ENCODE measurements at regions not wholly inside any gene's neighbourhood (a gene's known extent, or its start where the extent isn't known, plus 50 kb on each side); places are given as distances from the start of the nearest gene placed in this dataset.

GRCh38 chr6:18674346-18674745 lies 287.2 kb downstream of the RNF144B start:
- no peak for DNase-seq

GRCh38 chr6:18675881-18676280 lies 288.7 kb downstream of the RNF144B start:
- no peak for DNase-seq

- DNase-seq: no peak
Measured at GRCh38 chr6:18676548-18676947, 289.4 kb downstream of the RNF144B start.

GRCh38 chr6:18680842-18681241 lies 293.7 kb downstream of the RNF144B start:
- DNase-seq: no peak

- DNase-seq: no peak
Measured at GRCh38 chr6:18681832-18682503, 294.8 kb downstream of the RNF144B start.

- no peak for DNase-seq
Measured at GRCh38 chr6:18684343-18684742, 297.2 kb downstream of the RNF144B start.

- DNase-seq: no peak
Measured at GRCh38 chr6:18692929-18693685, 306.0 kb downstream of the RNF144B start.

GRCh38 chr6:18693881-18694280 lies 306.7 kb downstream of the RNF144B start:
- DNase-seq: no peak

GRCh38 chr6:18703546-18703945 lies 316.4 kb downstream of the RNF144B start:
- DNase-seq: no peak

GRCh38 chr6:18707714-18708439 lies 320.7 kb downstream of the RNF144B start:
- DNase-seq: no peak

GRCh38 chr6:18712595-18712994 lies 325.4 kb downstream of the RNF144B start:
- DNase-seq: no peak

- DNase-seq: no peak
Measured at GRCh38 chr6:18720075-18720474, 332.9 kb downstream of the RNF144B start.

- no peak for DNase-seq
Measured at GRCh38 chr6:18724056-18724455, 336.9 kb downstream of the RNF144B start.

GRCh38 chr6:18725449-18725848 lies 338.3 kb downstream of the RNF144B start:
- DNase-seq: no peak

- DNase-seq: no peak
Measured at GRCh38 chr6:18733921-18734550, 346.9 kb downstream of the RNF144B start.

GRCh38 chr6:18741741-18742140 lies 354.6 kb downstream of the RNF144B start:
- no peak for DNase-seq

- DNase-seq: no peak
Measured at GRCh38 chr6:18742406-18742805, 355.3 kb downstream of the RNF144B start.

- no peak for DNase-seq
Measured at GRCh38 chr6:18746727-18747126, 359.6 kb downstream of the RNF144B start.

GRCh38 chr6:18748314-18748713 lies 361.2 kb downstream of the RNF144B start:
- peak; percentile 6 for DNase-seq

GRCh38 chr6:18752278-18753068 lies 365.3 kb downstream of the RNF144B start:
- DNase-seq: no peak

GRCh38 chr6:18753076-18753475 lies 365.9 kb downstream of the RNF144B start:
- DNase-seq: no peak

GRCh38 chr6:18763086-18763485 lies 375.9 kb downstream of the RNF144B start:
- DNase-seq: no peak

- DNase-seq: no peak
Measured at GRCh38 chr6:18784794-18785193, 397.6 kb downstream of the RNF144B start.

All from NCI-H82 (cell line).